CD4-positive, alpha-beta T cell treated with Interleukin-4 for 1 hour (primary cell): ENCODE measurements at regions not wholly inside any gene's neighbourhood (a gene's known extent, or its start where the extent isn't known, plus 50 kb on each side); places are given as distances from the start of the nearest gene placed in this dataset.

Experiments used
- DNase-seq, 2 donors: peaks; one replicate each; pipeline ENCODE4 v3.0.0-alpha.2; 2020 to 2022

GRCh38 chr14:32254952-32255679, 52.0 kb upstream of the RNU6-8 start:
- peak; percentile 50 to 63 for DNase-seq

- no peak for DNase-seq
Observed at GRCh38 chr14:32255789-32256188, 52.7 kb upstream of the RNU6-8 start.

DNA sequence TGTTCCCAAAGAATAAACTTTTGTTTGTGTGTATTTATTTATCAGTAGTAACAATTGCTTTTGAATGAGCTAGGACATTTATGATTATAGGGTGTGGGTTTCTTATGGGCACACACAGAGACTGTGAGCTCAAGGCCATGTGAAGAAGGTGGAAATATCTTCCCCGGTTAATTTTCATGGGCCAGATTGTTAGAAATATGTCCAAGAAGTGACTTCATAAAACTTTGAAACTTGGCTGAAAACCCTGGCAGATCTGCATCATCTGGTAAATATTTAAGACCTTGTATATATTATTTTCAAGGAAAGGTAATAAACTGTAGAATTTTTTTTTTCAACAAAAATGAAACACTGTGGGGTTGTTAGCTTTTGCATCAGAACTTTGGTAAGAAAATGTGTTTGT, 53.5 kb upstream of the RNU6-8 start:
- no peak for DNase-seq

DNA sequence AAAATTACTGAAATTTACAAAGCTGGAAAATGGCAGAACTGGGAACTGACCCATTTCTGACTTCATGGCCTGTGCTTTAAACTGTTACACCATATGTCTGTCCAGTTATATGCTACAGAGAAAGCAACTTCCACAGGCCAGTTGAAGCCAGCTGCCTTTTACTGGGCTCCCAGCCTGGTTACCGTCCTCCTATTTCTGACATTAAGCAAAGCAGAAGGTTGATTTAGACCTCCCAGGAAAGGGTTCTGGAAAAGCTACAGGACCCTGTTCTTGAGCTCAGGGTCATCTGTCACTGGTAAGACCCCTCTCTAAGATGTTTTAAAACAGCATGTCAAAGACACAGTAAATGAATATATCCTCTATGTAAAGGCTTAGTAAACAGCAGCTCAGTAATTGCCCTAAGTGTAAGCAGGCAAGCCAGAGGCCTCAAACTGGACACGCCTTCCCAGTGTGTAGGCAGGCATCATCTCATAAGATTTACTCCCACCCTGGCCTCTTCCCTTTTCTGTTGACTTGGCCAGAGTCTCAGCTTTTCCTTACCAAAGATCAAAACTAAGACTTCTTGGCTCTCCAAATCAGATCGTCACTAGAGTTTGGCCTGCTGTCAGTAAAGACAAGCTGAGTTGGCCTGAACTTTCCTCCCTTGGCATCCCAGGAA, 55.4 kb upstream of the RNU6-8 start:
- no peak for DNase-seq

- no peak for DNase-seq
Observed at GRCh38 chr14:32259368-32260013, 56.4 kb upstream of the RNU6-8 start.

GRCh38 chr14:32263939-32264567, 61.0 kb upstream of the RNU6-8 start:
- DNase-seq = no peak

DNA sequence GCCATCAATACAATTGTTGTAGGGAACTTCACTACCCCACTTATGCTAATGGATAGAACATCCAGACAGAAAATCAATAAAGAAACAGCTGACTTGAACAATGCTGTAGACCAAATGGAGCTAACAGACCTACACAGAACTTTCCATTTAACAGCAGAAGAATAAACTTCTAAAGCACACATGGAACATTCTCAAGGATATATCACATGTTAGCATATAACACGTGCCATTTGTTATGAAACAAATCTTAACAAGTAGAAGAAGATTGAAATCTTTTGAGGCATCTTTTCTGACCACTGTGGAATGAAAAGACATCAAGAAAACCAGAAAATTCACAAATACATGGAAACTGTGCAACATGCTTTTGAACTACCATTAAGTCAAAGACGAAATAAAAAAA, 62.5 kb upstream of the RNU6-8 start:
- no peak for DNase-seq

DNA sequence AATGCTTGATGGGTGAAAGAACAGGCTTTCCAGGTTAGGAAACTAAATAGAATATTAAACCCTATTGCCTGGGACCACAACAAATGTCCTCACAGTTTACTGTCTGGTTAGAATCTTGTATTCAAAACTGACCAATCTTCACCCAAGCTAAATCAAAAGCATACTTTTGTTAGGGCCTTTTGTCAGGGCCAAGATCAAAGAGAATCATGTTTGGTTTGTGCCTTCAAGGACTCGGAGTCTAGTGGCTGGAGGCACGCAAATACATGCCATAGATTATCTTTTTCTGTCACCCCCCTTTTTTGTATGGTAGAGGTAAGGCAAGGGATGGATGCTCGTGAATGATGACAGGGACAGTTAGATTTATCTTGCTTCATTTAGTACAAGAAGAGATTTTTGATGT, 51.1 kb upstream of the AKAP6 start:
- no peak for DNase-seq
